ENCODE measurements at regions not wholly inside any gene's neighbourhood (a gene's known extent, or its start where the extent isn't known, plus 50 kb on each side); places are given as distances from the start of the nearest gene placed in this dataset.

GRCh38 chr2:18475884-18476283 lies 84.6 kb downstream of the RDH14 start:
- ATAC-seq (ENCODE audit: low read depth) (no peak), DNase-seq (peak; percentile 55)
- no peak overlapping the region for H3K23ac ChIP-seq (ENCODE audit: low read depth, low read length)
- no peak overlapping the region for H2AK9ac ChIP-seq (replicated peaks; ENCODE audit: low read depth, low read length, poor library complexity)
- TF ChIP-seq ELK1 (IDR thresholded peaks at IDR 0.05; ENCODE audit: borderline replicate concordance, low read depth, low read length): no peak
- no peak overlapping the region for H2BK120ac ChIP-seq (ENCODE audit: low read depth, low read length)
- H3K4ac ChIP-seq (ENCODE audit: low read depth, low read length): 0 out of 2 replicates have a peak overlapping the region, but pooled peaks have one; percentile 5
- no peak overlapping the region for H3K18ac ChIP-seq (ENCODE audit: low read depth, low read length)
- H4K91ac ChIP-seq (ENCODE audit: insufficient read depth, low read depth, low read length): no peak overlapping the region
- WGBS, 2 experiments (ENCODE audit: extremely low coverage in 2 of 2, insufficient read length in 1 of 2): no CpG with 5 or more reads among the region's 2 CpGs
- no peak overlapping the region for H3K4me3 ChIP-seq (ENCODE audit: insufficient read depth, low read depth, low read length)
- H2BK20ac ChIP-seq (ENCODE audit: low read depth, low read length): no peak overlapping the region
- H3K14ac ChIP-seq (replicated peaks; ENCODE audit: low read depth, low read length): no peak overlapping the region
- intact Hi-C loops (cut with micrococcal nuclease) (no loop called here), in situ Hi-C loops (cut with MboI; ENCODE audit: low sequenced_read_pairs) (no loop called here), dilution Hi-C loops (cut with HindIII; ENCODE audit: low sequenced_read_pairs, unreplicated experiment) (no loop called here)
- H3K4me1 ChIP-seq (ENCODE audit: control insufficient read depth, insufficient read depth, low read length): peaks cover 17% of the 10 kb centered on the region
- CTCF ChIA-PET: no interaction called here
- H3K9ac ChIP-seq (ENCODE audit: low read depth, low read length): no peak overlapping the region
- H3K79me1 ChIP-seq (ENCODE audit: low read depth in 1 of 2, low read length in 2 of 2): no peaks in the 10 kb centered on the region
- H3K9me1 ChIP-seq (ENCODE audit: insufficient read depth, low read length): peaks cover 10% of the 10 kb centered on the region
- no peaks in the 10 kb centered on the region for H3K36me3 ChIP-seq (ENCODE audit: control insufficient read depth, insufficient read depth, low read length)
- no peak overlapping the region for H2BK5ac ChIP-seq (ENCODE audit: low read depth, low read length, poor library complexity, severe bottlenecking)
- POLR2A ChIA-PET (ENCODE audit: unreplicated experiment): no interaction called here
- no peak overlapping the region for H3K4me2 ChIP-seq (ENCODE audit: low read depth, low read length)
- H4K8ac ChIP-seq (ENCODE audit: low read depth in 2 of 2, low read length in 2 of 2): no peak overlapping the region
- H2AK5ac ChIP-seq (ENCODE audit: low read depth, low read length): peak overlapping the region; percentile 74
- no peaks in the 10 kb centered on the region for H4K20me1 ChIP-seq (ENCODE audit: insufficient read depth, low read length)
- no peak overlapping the region for H3K27ac ChIP-seq (ENCODE audit: insufficient read depth, low read length)
- no TSS peak for BruUV-seq (replicated peaks)
- H3K9me3 ChIP-seq (ENCODE audit: control insufficient read depth, insufficient read depth, low read length): no peaks in the 10 kb centered on the region
- H3K56ac ChIP-seq (ENCODE audit: extremely low read depth, insufficient read depth, low read length): no peak overlapping the region
- H2AFZ ChIP-seq (replicated peaks; ENCODE audit: low read length, poor library complexity): no peak overlapping the region
- H2BK15ac ChIP-seq (ENCODE audit: low read depth, low read length): no peak overlapping the region
- no peak overlapping the region for H4K5ac ChIP-seq (ENCODE audit: low read depth, low read length)
- H3K27me3 ChIP-seq (ENCODE audit: control insufficient read depth, insufficient read depth, low read length): no peaks in the 10 kb centered on the region

Measured in IMR-90 (cell line).